OCI-LY7 (cell line): ENCODE measurements at regions not wholly inside any gene's neighbourhood (a gene's known extent, or its start where the extent isn't known, plus 50 kb on each side); places are given as distances from the start of the nearest gene placed in this dataset.

Source experiments
- CTCF ChIP-seq: fragments of 200-600 bp; sonication (generic); conservative IDR thresholded peaks from 2 replicates; pipeline ENCODE4 v1.5.1; 2014; ENCODE audit warnings: mild to moderate bottlenecking, antibody characterized with exemption, low read length, moderate library complexity, mixed read lengths
- EZH2phosphoT487 ChIP-seq: fragments of 200-600 bp; sonication (generic); IDR thresholded peaks from 2 replicates; pipeline ENCODE4 v1.6.1; 2018; ENCODE audit warnings: low read depth, borderline replicate concordance, mild to moderate bottlenecking, mixed run types, antibody characterized with exemption, low read length, moderate library complexity, mixed read lengths

DNA sequence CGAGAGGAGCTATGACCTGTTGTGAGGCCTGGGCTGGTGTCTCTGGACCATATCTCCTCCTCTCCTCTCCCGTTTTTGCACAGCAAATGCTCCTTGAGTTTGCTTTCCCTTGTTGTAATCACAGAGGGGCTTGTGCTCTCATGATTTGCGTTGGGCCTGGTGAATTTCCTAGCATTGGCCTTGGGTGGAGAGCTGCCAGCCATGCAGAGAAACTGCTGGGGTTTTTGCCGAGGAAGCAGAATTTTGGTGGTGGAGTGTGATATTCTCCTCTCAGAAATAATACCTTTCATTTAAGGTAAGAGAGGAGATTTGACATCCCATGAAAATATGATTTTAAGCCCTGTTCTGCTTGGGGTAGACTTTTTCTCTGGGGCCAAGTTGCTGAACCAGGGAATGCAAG, 175.7 kb upstream of the CADM1 start:
- TF ChIP-seq CTCF: no peak
- no peak for TF ChIP-seq EZH2phosphoT487
